ENCODE measurements at regions not wholly inside any gene's neighbourhood (a gene's known extent, or its start where the extent isn't known, plus 50 kb on each side); places are given as distances from the start of the nearest gene placed in this dataset.

DNA sequence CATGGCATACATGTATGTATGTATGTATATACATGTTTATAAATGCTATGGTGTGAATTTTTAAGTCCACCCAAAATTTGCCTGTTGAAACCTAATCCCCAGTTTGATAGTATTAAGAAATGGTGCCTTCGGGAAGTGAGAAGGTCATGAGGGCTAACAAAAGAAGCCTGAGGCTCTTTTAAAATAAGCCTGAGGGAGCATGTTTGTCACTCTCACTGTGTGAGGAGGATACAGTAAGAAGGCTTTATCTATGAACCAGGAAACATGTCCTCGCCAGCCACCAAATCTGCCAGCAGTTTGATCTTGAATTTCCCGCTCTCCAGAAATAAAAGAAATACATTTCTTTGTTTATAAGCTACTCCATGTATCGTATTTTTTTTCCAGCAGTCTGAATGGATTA, 163.0 kb upstream of the LINC00305 start:
- TF ChIP-seq, protein P1, sequence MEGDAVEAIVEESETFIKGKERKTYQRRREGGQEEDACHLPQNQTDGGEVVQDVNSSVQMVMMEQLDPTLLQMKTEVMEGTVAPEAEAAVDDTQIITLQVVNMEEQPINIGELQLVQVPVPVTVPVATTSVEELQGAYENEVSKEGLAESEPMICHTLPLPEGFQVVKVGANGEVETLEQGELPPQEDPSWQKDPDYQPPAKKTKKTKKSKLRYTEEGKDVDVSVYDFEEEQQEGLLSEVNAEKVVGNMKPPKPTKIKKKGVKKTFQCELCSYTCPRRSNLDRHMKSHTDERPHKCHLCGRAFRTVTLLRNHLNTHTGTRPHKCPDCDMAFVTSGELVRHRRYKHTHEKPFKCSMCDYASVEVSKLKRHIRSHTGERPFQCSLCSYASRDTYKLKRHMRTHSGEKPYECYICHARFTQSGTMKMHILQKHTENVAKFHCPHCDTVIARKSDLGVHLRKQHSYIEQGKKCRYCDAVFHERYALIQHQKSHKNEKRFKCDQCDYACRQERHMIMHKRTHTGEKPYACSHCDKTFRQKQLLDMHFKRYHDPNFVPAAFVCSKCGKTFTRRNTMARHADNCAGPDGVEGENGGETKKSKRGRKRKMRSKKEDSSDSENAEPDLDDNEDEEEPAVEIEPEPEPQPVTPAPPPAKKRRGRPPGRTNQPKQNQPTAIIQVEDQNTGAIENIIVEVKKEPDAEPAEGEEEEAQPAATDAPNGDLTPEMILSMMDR (IDR thresholded peaks at IDR 0.05; ENCODE audit: insufficient read depth, low read depth, low read length) = no peak
- ChIA-PET CTCF (no interaction called here), POLR2A (no interaction called here)
- Histone ChIP-seq H3K4me3 (ENCODE audit: low read depth, low read length) (no peak overlapping the region), H3K36me3 (ENCODE audit: control insufficient read depth, insufficient read depth, low read length) (no peaks in the 10 kb centered on the region), H3K27me3 (ENCODE audit: control insufficient read depth, insufficient read depth, low read length) (no peaks in the 10 kb centered on the region)
- no peak for DNase-seq (ENCODE audit: low read depth)

DNA sequence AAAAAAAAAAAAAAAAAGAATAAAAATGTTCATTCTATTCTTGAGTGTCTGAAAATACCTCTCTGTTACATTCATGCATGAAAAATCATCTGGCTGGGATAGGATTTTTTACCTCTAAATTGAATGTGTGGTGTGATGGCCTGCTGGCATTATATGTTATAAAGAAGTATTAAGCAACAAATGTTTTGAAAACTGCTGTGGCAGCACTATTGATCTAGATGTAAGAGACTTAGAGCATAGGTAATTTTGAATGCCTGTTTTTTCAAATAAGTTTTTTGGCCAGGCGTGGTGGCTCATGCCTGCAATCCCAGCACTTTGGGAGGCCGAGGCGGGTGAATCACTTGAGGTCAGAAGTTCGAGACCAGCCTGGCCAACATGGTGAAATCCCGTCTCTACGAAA, 147.0 kb upstream of the LINC00305 start:
- TF ChIP-seq, protein P1 (IDR thresholded peaks at IDR 0.05; ENCODE audit: insufficient read depth, low read depth, low read length) = no peak
- ChIA-PET CTCF (no interaction called here), POLR2A (no interaction called here)
- Histone ChIP-seq H3K4me3 (ENCODE audit: low read depth, low read length) (no peak overlapping the region), H3K27me3 (ENCODE audit: control insufficient read depth, insufficient read depth, low read length) (no peaks in the 10 kb centered on the region), H3K36me3 (ENCODE audit: control insufficient read depth, insufficient read depth, low read length) (no peaks in the 10 kb centered on the region)
- no peak for DNase-seq (ENCODE audit: low read depth)

DNA sequence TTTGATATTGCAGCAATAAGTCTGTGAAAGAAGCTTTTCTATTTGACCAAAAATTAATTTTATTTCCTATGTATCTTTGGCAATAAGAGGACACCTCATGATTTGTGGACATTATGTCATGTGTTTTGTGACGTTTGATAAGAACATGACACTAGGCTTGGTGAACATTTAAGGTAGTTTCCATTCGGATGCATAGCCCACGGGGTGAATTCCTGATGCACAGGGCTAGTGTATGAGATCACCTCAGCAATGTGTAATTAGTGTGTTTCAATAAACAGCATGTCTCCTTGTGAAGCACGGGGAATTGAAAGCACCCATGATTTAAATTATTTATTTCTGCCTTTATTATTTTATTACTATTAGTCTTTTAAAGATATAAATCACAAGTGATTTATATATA, 146.1 kb upstream of the LINC00305 start:
- Histone ChIP-seq H3K36me3 (ENCODE audit: control insufficient read depth, insufficient read depth, low read length) (no peaks in the 10 kb centered on the region), H3K4me3 (ENCODE audit: low read depth, low read length) (no peak overlapping the region), H3K27me3 (ENCODE audit: control insufficient read depth, insufficient read depth, low read length) (no peaks in the 10 kb centered on the region)
- DNase-seq (ENCODE audit: low read depth) = no peak
- TF ChIP-seq, protein P1 (IDR thresholded peaks at IDR 0.05; ENCODE audit: insufficient read depth, low read depth, low read length) = no peak
- POLR2A ChIA-PET = no interaction called here
- CTCF ChIA-PET = no interaction called here

DNA sequence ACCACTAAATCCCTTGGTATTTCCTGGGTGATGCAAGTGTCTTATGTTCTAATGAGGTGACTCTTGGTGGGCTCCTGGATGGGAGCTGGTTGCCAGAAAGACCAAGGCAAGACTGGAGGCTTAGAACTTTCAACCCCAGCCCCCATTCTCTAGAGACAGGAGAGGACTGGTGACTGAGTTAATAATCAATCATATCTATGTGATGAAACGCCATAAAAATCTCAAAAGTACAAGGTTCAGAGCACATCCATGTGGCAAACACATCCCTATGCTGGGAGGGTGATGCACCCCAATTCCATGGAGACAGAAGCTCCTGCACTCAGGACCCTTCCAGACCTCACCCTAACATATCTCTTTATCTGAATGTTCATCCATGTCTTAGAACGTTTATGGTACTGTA, 139.5 kb upstream of the LINC00305 start:
- no peak for DNase-seq (ENCODE audit: low read depth)
- no peaks in the 10 kb centered on the region for H3K27me3 ChIP-seq (ENCODE audit: control insufficient read depth, insufficient read depth, low read length)
- TF ChIP-seq, protein P1 (IDR thresholded peaks at IDR 0.05; ENCODE audit: insufficient read depth, low read depth, low read length) = no peak
- H3K36me3 ChIP-seq (ENCODE audit: control insufficient read depth, insufficient read depth, low read length) = no peaks in the 10 kb centered on the region
- CTCF ChIA-PET = no interaction called here
- POLR2A ChIA-PET = no interaction called here
- no peak overlapping the region for H3K4me3 ChIP-seq (ENCODE audit: low read depth, low read length)

DNA sequence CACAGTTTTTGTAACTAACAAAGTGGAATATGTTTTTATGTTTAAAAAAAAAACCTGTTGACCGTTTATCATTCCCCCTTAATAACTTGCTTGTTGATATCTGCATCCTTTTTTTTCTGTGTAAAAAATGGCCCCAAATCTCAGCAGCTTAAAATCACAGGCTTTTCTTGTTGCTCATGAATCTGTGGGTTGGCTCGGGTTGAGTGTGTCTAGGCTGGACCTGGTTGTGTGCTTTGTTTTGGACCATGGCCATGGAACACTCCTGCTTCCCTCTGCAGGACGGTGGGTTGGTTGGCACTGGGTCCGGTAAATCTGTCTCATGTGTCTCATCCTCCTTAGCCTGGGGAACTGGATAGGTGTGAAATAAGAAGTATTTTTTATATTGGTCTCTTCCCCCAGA, 139.0 kb upstream of the LINC00305 start:
- TF ChIP-seq, protein P1 (IDR thresholded peaks at IDR 0.05; ENCODE audit: insufficient read depth, low read depth, low read length) = no peak
- no peak for DNase-seq (ENCODE audit: low read depth)
- Histone ChIP-seq H3K36me3 (ENCODE audit: control insufficient read depth, insufficient read depth, low read length) (no peaks in the 10 kb centered on the region), H3K27me3 (ENCODE audit: control insufficient read depth, insufficient read depth, low read length) (no peaks in the 10 kb centered on the region), H3K4me3 (ENCODE audit: low read depth, low read length) (no peak overlapping the region)
- POLR2A ChIA-PET = no interaction called here
- CTCF ChIA-PET = no interaction called here
